22Rv1 (cell line): ENCODE measurements at regions not wholly inside any gene's neighbourhood (a gene's known extent, or its start where the extent isn't known, plus 50 kb on each side); places are given as distances from the start of the nearest gene placed in this dataset.

Experiments used
- H3K27ac ChIP-seq: fragments of 450-650 bp; 2 replicates; pipeline ENCODE4 v1.5.1; 2017
- ZFX ChIP-seq: fragments of 450-650 bp; IDR thresholded peaks from 2 replicates; pipeline ENCODE4 v1.6.1; 2017; ENCODE audit warnings: antibody characterized with exemption, borderline replicate concordance
- TF ChIP-seq, protein P1 (sequence below): fragments of 450-650 bp; IDR thresholded peaks from 2 replicates; pipeline ENCODE4 v1.5.1; 2017; ENCODE audit warnings: mild to moderate bottlenecking

DNA sequence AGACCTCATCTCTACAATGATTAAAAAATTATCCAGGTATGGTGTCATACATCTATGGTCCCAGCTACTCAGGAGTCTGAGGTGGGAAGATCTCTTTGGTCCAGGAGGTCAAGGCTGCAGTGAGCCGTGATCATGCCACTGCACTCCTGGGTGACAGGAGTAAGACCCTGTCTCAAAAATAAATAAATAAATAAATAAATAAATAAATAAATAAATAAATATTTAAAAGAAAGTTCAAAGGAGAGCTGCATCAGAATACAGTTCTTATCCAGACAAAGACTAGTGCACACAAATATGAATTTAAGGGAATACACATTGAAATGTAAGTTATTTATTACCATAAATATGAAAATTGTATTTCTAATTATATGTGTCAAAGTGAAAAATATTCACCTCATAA lies 624.9 kb downstream of the SLITRK6 start:
- TF ChIP-seq, protein P1, sequence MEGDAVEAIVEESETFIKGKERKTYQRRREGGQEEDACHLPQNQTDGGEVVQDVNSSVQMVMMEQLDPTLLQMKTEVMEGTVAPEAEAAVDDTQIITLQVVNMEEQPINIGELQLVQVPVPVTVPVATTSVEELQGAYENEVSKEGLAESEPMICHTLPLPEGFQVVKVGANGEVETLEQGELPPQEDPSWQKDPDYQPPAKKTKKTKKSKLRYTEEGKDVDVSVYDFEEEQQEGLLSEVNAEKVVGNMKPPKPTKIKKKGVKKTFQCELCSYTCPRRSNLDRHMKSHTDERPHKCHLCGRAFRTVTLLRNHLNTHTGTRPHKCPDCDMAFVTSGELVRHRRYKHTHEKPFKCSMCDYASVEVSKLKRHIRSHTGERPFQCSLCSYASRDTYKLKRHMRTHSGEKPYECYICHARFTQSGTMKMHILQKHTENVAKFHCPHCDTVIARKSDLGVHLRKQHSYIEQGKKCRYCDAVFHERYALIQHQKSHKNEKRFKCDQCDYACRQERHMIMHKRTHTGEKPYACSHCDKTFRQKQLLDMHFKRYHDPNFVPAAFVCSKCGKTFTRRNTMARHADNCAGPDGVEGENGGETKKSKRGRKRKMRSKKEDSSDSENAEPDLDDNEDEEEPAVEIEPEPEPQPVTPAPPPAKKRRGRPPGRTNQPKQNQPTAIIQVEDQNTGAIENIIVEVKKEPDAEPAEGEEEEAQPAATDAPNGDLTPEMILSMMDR, result no peak
- TF ChIP-seq ZFX, result no peak
- H3K27ac ChIP-seq, result no peak overlapping the region

DNA sequence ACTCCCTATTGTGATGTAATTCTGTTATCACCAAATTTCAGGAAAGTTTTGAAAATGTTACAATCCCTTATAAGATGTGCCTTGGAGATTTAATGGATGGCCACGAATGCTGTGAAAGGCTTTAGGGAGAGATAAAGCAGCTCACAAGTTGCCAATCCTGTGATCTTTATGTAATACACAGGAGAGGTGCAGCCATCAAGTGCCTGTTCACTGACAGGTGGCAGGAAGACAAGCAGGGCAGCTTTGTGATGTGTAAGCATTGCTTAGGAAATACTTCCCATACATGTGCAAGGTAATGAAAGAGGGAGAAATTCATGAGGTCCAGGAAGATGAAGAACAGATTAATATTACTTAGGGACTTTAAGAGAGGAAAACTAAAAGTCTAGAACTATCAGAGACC lies 628.8 kb downstream of the SLITRK6 start:
- TF ChIP-seq, protein P1, result no peak
- no peak for TF ChIP-seq ZFX
- no peak overlapping the region for H3K27ac ChIP-seq

DNA sequence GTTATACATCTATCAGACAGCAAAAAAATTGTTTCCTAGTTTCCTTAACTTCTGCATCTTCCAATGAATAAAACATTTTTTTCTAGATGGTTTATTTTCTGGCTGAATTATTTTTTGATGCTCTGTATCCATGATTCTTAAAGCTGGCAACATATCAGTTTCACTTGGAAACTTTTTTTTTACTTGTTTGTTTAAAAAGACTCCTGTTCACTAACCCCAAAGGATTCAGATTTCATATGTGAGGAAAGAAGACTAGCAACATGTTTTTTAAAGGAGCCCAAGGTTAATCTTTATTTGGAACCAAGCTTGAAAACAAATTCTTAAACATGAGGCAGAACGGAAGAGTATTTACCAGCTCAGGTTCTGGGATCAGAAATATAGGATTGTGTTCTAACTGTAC lies 632.3 kb downstream of the SLITRK6 start:
- TF ChIP-seq, protein P1, result no peak
- no peak for TF ChIP-seq ZFX
- no peak overlapping the region for H3K27ac ChIP-seq

DNA sequence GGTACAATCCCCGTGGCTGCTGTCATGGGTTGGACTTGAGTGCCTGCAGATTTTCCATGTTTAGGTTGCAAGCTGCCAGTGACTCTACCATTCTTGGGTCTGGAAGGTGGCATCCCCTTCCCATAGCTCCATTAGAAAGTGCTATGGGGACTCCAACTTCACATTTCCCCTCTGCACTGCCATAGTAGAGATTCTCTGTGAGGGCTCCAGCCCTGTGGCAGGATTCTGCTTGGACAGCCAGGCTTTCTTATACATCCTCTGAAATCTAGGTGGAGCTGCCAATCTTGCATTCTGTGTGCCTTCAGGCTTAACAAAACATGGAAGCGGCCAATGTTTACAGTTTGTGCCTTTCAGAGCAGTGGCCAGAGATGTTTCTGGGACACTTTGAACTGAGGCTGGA lies 636.2 kb downstream of the SLITRK6 start:
- H3K27ac ChIP-seq, result no peak overlapping the region
- no peak for TF ChIP-seq ZFX
- TF ChIP-seq, protein P1, result no peak

DNA sequence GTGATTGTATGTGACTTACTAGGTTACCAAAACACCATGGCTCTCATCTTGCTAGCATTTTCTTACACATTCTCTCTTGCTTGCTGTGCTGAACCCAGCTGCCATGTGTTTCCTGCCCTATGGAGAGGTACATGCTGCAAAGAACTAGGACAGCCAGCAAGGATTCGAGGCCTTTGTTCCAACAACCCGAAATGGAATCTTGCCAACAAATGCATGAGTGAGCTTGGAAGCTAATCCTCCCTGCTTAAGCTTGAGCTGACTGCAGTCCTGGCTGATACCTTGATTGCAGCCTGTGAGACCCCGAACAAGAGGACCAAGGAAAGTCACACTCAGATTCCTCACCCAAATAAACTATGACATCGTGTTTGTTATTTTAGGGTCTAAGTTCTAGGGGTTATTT lies 651.2 kb downstream of the SLITRK6 start:
- TF ChIP-seq ZFX, result no peak
- TF ChIP-seq, protein P1, result no peak
- no peak overlapping the region for H3K27ac ChIP-seq

DNA sequence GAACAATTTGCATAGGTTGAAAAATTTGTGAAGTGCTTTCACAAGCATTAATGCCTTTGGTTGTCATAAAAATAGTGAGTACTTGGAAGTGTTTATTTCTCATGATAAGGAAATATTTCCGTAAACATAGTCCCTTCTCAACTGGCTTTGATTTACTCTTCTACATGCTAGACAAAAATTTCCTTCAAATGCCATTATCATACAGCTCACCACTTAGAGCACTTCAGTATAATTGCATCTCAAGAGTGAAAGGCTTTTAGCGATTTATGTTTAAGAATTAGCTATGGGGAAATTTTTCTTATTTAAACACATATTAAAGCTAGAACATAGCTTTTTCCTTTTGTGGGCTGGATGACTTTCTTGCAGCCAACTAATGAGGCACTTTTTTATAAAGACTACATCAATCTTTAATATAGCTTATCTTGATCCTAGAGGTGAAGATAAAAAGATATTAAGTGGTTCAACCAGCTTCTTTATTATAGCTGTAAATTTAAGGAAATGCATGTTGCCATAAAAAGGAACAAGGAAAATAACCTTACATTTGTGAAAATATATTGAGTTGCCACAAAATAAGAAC lies 656.8 kb downstream of the SLITRK6 start:
- TF ChIP-seq ZFX, result no peak
- TF ChIP-seq, protein P1, result no peak
- H3K27ac ChIP-seq, result no peak overlapping the region

DNA sequence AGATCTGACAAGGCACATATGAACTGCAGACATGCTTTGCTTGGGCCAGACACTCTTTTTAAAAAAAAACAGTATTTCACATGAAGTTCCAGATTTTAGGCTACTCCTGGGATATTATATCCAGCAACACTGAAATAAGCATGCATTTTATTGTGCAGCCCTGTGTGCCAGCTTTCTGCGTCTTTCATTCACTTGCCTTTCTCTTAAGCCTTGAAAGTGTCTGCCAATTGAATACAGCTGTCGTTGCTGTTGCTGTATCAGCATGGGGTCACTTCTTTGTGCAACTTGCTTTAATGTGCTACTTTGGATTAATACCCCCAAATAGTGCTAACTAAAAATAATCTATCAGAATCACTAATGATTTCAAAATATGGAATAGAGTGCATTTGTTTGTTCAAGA lies 657.8 kb downstream of the SLITRK6 start:
- no peak overlapping the region for H3K27ac ChIP-seq
- TF ChIP-seq, protein P1, result no peak
- TF ChIP-seq ZFX, result no peak
